MM.1S (cell line): ENCODE measurements at regions not wholly inside any gene's neighbourhood (a gene's known extent, or its start where the extent isn't known, plus 50 kb on each side); places are given as distances from the start of the nearest gene placed in this dataset.

Source experiments
- EZH2 ChIP-seq: fragments of 300-600 bp; sonication (generic); optimal IDR thresholded peaks from 2 replicates; pipeline ENCODE3; 2017; ENCODE audit warnings: low read depth, mild to moderate bottlenecking, antibody characterized with exemption, low read length, mixed read lengths
- EZH2phosphoT487 ChIP-seq: fragments of 300-600 bp; sonication (generic); IDR thresholded peaks from 2 replicates; pipeline ENCODE4 v1.6.1; 2018; ENCODE audit warnings: antibody characterized with exemption, low read length
- TF ChIP-seq, protein P1 (sequence below): fragments of 300-600 bp; sonication (generic); IDR thresholded peaks from 2 replicates; pipeline ENCODE4 v1.5.1; 2016; ENCODE audit warnings: antibody characterized with exemption, low read length, mixed read lengths

- TF ChIP-seq EZH2 (no peak), EZH2phosphoT487 (no peak)
- TF ChIP-seq, protein P1, sequence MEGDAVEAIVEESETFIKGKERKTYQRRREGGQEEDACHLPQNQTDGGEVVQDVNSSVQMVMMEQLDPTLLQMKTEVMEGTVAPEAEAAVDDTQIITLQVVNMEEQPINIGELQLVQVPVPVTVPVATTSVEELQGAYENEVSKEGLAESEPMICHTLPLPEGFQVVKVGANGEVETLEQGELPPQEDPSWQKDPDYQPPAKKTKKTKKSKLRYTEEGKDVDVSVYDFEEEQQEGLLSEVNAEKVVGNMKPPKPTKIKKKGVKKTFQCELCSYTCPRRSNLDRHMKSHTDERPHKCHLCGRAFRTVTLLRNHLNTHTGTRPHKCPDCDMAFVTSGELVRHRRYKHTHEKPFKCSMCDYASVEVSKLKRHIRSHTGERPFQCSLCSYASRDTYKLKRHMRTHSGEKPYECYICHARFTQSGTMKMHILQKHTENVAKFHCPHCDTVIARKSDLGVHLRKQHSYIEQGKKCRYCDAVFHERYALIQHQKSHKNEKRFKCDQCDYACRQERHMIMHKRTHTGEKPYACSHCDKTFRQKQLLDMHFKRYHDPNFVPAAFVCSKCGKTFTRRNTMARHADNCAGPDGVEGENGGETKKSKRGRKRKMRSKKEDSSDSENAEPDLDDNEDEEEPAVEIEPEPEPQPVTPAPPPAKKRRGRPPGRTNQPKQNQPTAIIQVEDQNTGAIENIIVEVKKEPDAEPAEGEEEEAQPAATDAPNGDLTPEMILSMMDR = no peak
These were observed 312.4 kb downstream of the RSL24D1 start for GRCh38 chr15:54884312-54884711.
